OCI-LY7 (cell line): ENCODE measurements at regions not wholly inside any gene's neighbourhood (a gene's known extent, or its start where the extent isn't known, plus 50 kb on each side); places are given as distances from the start of the nearest gene placed in this dataset.

Experiments
- BruUV-seq: library from RNA; stranded (reverse); fragments of 400-500 nt; replicated peaks from 2 replicates; lab custom pipeline; 2021; lab: Mats Ljungman, UMichigan
- CTCF ChIA-PET: fragments of 300-600 bp; sonication (Branson Sonifier 250); formaldehyde crosslinking; loops from one replicate; lab custom pipeline; 2022; ENCODE audit warnings: antibody characterized with exemption; ENCODE audit not compliant: unreplicated experiment; lab: Charles Lee
- POLR2A ChIA-PET: fragments of 300-600 bp; sonication (Branson Sonifier 250); formaldehyde crosslinking; loops from one replicate; lab custom pipeline; 2022; ENCODE audit warnings: antibody characterized with exemption; lab: Charles Lee
- DNase-seq: peaks from one replicate; pipeline ENCODE4 v3.0.0-alpha.2; 2015; ENCODE audit warnings: low spot score
- H2AFZ ChIP-seq: fragments of 200-600 bp; sonication (generic), shearing (Covaris generic); 2 replicates; pipeline ENCODE4 v1.6.1; 2014; ENCODE audit warnings: mild to moderate bottlenecking, antibody characterized with exemption, low read length, moderate library complexity
- H3K27ac ChIP-seq: fragments of 200-600 bp; sonication (generic); 2 replicates; pipeline ENCODE4 v1.5.1; 2014; ENCODE audit warnings: mixed run types, low read depth, mild to moderate bottlenecking, moderate library complexity, low read length, inconsistent platforms; ENCODE audit not compliant: poor library complexity, severe bottlenecking
- H3K36me3 ChIP-seq: fragments of 200-600 bp; sonication (generic); 2 replicates; pipeline ENCODE4 v1.6.1; 2014; ENCODE audit warnings: mild to moderate bottlenecking, antibody characterized with exemption, low read length, moderate library complexity, mixed read lengths; ENCODE audit not compliant: insufficient read depth
- H3K4me1 ChIP-seq: fragments of 200-600 bp; sonication (generic); 2 replicates; pipeline ENCODE4 v1.5.1; 2014; ENCODE audit warnings: mild to moderate bottlenecking, low read length; ENCODE audit not compliant: insufficient read depth, poor library complexity, severe bottlenecking
- H3K4me2 ChIP-seq: fragments of 200-600 bp; sonication (generic); 2 replicates; pipeline ENCODE4 v1.6.1; 2014; ENCODE audit warnings: mild to moderate bottlenecking, low read length
- H3K4me3 ChIP-seq: fragments of 200-600 bp; sonication (generic); 2 replicates; pipeline ENCODE4 v1.5.1; 2014; ENCODE audit warnings: mild to moderate bottlenecking, low read depth, low read length; ENCODE audit not compliant: poor library complexity, severe bottlenecking
- H3K79me2 ChIP-seq: fragments of 200-600 bp; sonication (generic); 2 replicates; pipeline ENCODE4 v1.6.1; 2016; ENCODE audit warnings: low read depth, mild to moderate bottlenecking, low read length, moderate library complexity, mixed read lengths; ENCODE audit not compliant: insufficient read depth
- H3K9me2 ChIP-seq: fragments of 200-600 bp; sonication (generic); 2 replicates; pipeline ENCODE4 v1.6.1; 2016; ENCODE audit warnings: mild to moderate bottlenecking, low read length, mixed read lengths; ENCODE audit not compliant: insufficient read depth
- H3K9me3 ChIP-seq: fragments of 200-600 bp; sonication (generic); 2 replicates; pipeline ENCODE4 v1.6.1; 2014; ENCODE audit warnings: mild to moderate bottlenecking, mixed run types, low read length, mixed read lengths
- H4K20me1 ChIP-seq: fragments of 200-600 bp; sonication (generic); 2 replicates; pipeline ENCODE4 v1.6.1; 2014; ENCODE audit warnings: mild to moderate bottlenecking, antibody characterized with exemption, low read length, moderate library complexity, mixed read lengths; ENCODE audit not compliant: insufficient read depth
- EZH2phosphoT487 ChIP-seq: fragments of 200-600 bp; sonication (generic); IDR thresholded peaks from 2 replicates; pipeline ENCODE4 v1.6.1; 2018; ENCODE audit warnings: low read depth, borderline replicate concordance, mild to moderate bottlenecking, mixed run types, antibody characterized with exemption, low read length, moderate library complexity, mixed read lengths
- intact Hi-C: fragments of 100-400 bp; cut with micrococcal nuclease; formaldehyde crosslinking; loops from one replicate; pipeline ENCODE4 v1.10.0; 2022; ENCODE audit not compliant: unreplicated experiment
- TF ChIP-seq, protein P1 (sequence below): fragments of 200-600 bp; sonication (generic); conservative IDR thresholded peaks from 2 replicates; pipeline ENCODE4 v1.5.1; 2014; ENCODE audit warnings: mild to moderate bottlenecking, antibody characterized with exemption, low read length, moderate library complexity, mixed read lengths

DNA sequence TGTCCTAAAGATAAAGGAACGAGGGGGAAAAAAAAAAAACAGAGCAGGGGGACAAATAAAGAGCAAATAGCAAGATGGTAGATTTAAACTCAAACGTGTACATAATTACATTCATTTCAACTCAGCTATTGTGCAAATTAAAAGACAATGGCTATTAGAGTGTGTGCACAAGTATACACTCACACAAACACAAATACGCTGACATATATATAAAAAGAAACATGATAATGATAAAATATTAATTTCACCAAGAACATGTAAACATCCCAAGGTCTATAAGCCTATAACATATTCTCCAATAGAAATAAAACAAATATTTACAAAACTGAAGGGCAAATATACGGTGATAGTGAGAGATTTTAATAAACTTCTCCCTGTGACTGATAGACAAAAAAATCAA, 1354.9 kb upstream of the GJE1 start:
- H3K9me2 ChIP-seq = no peaks in the 10 kb centered on the region
- H3K9me3 ChIP-seq = no peaks in the 10 kb centered on the region
- intact Hi-C loops = no loop called here
- no peak overlapping the region for H3K4me2 ChIP-seq
- H2AFZ ChIP-seq = no peak overlapping the region
- H4K20me1 ChIP-seq = no peaks in the 10 kb centered on the region
- CTCF ChIA-PET = no interaction called here
- no TSS peak for BruUV-seq
- no peaks in the 10 kb centered on the region for H3K4me1 ChIP-seq
- POLR2A ChIA-PET = no interaction called here
- no peak overlapping the region for H3K4me3 ChIP-seq
- no peak overlapping the region for H3K27ac ChIP-seq
- H3K79me2 ChIP-seq = no peaks in the 10 kb centered on the region
- TF ChIP-seq EZH2phosphoT487 = no peak
- TF ChIP-seq, protein P1, sequence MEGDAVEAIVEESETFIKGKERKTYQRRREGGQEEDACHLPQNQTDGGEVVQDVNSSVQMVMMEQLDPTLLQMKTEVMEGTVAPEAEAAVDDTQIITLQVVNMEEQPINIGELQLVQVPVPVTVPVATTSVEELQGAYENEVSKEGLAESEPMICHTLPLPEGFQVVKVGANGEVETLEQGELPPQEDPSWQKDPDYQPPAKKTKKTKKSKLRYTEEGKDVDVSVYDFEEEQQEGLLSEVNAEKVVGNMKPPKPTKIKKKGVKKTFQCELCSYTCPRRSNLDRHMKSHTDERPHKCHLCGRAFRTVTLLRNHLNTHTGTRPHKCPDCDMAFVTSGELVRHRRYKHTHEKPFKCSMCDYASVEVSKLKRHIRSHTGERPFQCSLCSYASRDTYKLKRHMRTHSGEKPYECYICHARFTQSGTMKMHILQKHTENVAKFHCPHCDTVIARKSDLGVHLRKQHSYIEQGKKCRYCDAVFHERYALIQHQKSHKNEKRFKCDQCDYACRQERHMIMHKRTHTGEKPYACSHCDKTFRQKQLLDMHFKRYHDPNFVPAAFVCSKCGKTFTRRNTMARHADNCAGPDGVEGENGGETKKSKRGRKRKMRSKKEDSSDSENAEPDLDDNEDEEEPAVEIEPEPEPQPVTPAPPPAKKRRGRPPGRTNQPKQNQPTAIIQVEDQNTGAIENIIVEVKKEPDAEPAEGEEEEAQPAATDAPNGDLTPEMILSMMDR = no peak
- no peaks in the 10 kb centered on the region for H3K36me3 ChIP-seq
- DNase-seq = no peak

DNA sequence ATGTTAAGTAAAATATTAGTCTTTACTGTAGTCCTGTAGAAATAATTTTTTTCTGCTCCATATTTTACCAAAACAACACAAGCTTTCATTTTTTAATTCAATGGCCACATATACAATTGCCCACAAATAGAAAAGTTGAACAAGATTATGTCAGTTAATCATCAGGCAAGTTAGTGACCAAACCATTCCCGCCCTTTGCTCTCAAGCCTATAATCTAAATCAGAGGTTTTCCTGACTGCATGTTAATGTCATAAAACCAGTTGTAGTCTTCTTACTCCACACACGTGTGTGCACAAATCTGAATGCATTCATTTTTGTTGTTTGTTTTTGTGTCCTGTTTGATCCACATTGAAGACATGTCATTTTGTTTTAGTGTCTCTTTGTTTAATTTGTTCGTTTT, 1357.7 kb upstream of the GJE1 start:
- Histone ChIP-seq H3K4me1 (no peaks in the 10 kb centered on the region), H3K4me2 (no peak overlapping the region), H3K9me3 (peaks cover 5% of the 10 kb centered on the region; the same call in 1 of the 2 replicates), H3K79me2 (no peaks in the 10 kb centered on the region), H4K20me1 (no peaks in the 10 kb centered on the region), H3K9me2 (no peaks in the 10 kb centered on the region), H3K27ac (no peak overlapping the region), H3K36me3 (no peaks in the 10 kb centered on the region), H2AFZ (no peak overlapping the region), H3K4me3 (no peak overlapping the region)
- no peak for DNase-seq
- intact Hi-C loops = no loop called here
- BruUV-seq = no TSS peak
- ChIA-PET CTCF (no interaction called here), POLR2A (interaction anchor here (0.5 to 0.6 kb wide), 2 partner anchors 276 to 531 kb away, joined by 3 read pairs; no protein-coding TSS in a partner anchor)
- TF ChIP-seq EZH2phosphoT487 = no peak

DNA sequence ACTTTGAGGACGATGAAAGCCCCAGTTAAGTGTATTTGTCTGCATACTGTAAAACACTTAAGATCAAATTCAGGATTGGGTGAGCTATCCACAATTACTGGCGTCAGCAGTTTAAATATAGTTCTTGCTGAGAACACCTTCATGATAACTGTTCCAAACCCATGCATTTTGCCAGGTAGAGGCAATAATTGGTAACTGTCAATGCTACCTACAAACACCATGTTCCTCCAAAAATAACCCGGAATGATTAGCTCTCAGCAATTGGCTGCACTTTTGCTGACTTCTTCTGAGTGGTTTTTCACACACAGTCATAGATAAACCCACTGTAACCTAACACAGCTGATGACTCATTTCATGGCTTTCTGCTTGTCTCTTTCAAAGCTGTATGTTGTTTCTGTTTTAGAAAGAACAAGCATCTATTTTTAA, 1358.6 kb upstream of the GJE1 start:
- Histone ChIP-seq H2AFZ (no peak overlapping the region), H3K9me2 (no peaks in the 10 kb centered on the region), H3K4me1 (no peaks in the 10 kb centered on the region), H3K79me2 (no peaks in the 10 kb centered on the region), H3K4me3 (no peak overlapping the region), H4K20me1 (no peaks in the 10 kb centered on the region), H3K36me3 (no peaks in the 10 kb centered on the region), H3K27ac (no peak overlapping the region), H3K4me2 (no peak overlapping the region), H3K9me3 (peaks cover 5% of the 10 kb centered on the region; the same call in 1 of the 2 replicates)
- ChIA-PET CTCF (no interaction called here), POLR2A (no interaction called here)
- no TSS peak for BruUV-seq
- TF ChIP-seq, protein P1 = no peak
- TF ChIP-seq EZH2phosphoT487 = no peak
- DNase-seq = no peak
- intact Hi-C loops = no loop called here
